Hematopoietic multipotent progenitor cell treated with erythropoietin and hydrocortisone succinate and interleukin-3 and kit ligand, for 17 days (in vitro differentiated cells): ENCODE measurements at regions not wholly inside any gene's neighbourhood (a gene's known extent, or its start where the extent isn't known, plus 50 kb on each side); places are given as distances from the start of the nearest gene placed in this dataset.
"Not testable (repeated sequence)": the region's sequence is repeated elsewhere in the genome, so short reads cannot be mapped to it uniquely, and the experiment has no call there.

Experiments used
- DNase-seq: peaks from one replicate; pipeline ENCODE4 v3.0.0-alpha.2; 2015; ENCODE audit warnings: low spot score

GRCh38 chr7:52352013-52352981 lies 683.1 kb upstream of the POM121L12 start:
- DNase-seq = no peak

GRCh38 chr7:52344015-52344414 lies 691.4 kb upstream of the POM121L12 start:
- no peak for DNase-seq

GRCh38 chr7:52340067-52340466 lies 695.4 kb upstream of the POM121L12 start:
- DNase-seq = no peak

- DNase-seq = not testable (repeated sequence)
These were observed 707.1 kb upstream of the POM121L12 start for GRCh38 chr7:52328328-52328727.

- DNase-seq = no peak
These were observed 710.2 kb upstream of the POM121L12 start for GRCh38 chr7:52325237-52325636.

GRCh38 chr7:52323202-52323746 lies 712.2 kb upstream of the POM121L12 start:
- no peak for DNase-seq

GRCh38 chr7:52320610-52321009 lies 714.8 kb upstream of the POM121L12 start:
- DNase-seq = no peak

- no peak for DNase-seq
These were observed 717.5 kb upstream of the POM121L12 start for GRCh38 chr7:52317921-52318320.

GRCh38 chr7:52311886-52312285 lies 723.5 kb upstream of the POM121L12 start:
- no peak for DNase-seq

- no peak for DNase-seq
These were observed 725.8 kb upstream of the POM121L12 start for GRCh38 chr7:52309631-52310030.

- DNase-seq = no peak
These were observed 732.5 kb upstream of the POM121L12 start for GRCh38 chr7:52302765-52303520.

- no peak for DNase-seq
These were observed 738.3 kb upstream of the POM121L12 start for GRCh38 chr7:52297128-52297527.

GRCh38 chr7:52294942-52295341 lies 740.5 kb upstream of the POM121L12 start:
- DNase-seq = no peak

GRCh38 chr7:52289247-52289646 lies 746.2 kb upstream of the POM121L12 start:
- DNase-seq = no peak

GRCh38 chr7:52287698-52288097 lies 747.7 kb upstream of the POM121L12 start:
- no peak for DNase-seq

GRCh38 chr7:52285689-52286088 lies 749.7 kb upstream of the POM121L12 start:
- DNase-seq = no peak

- DNase-seq = no peak
These were observed 752.1 kb upstream of the POM121L12 start for GRCh38 chr7:52283335-52283734.

- no peak for DNase-seq
These were observed 761.5 kb upstream of the POM121L12 start for GRCh38 chr7:52273685-52274610.

GRCh38 chr7:52271703-52272102 lies 763.7 kb upstream of the POM121L12 start:
- no peak for DNase-seq

GRCh38 chr7:52270301-52270700 lies 765.1 kb upstream of the POM121L12 start:
- no peak for DNase-seq

- no peak for DNase-seq
These were observed 765.8 kb upstream of the POM121L12 start for GRCh38 chr7:52269669-52270068.

- no peak for DNase-seq
These were observed 774.4 kb upstream of the POM121L12 start for GRCh38 chr7:52261057-52261456.
